HTR-8/SVneo (cell line): ENCODE measurements at regions not wholly inside any gene's neighbourhood (a gene's known extent, or its start where the extent isn't known, plus 50 kb on each side); places are given as distances from the start of the nearest gene placed in this dataset.

Experiments used
- DNase-seq: peaks from one replicate; pipeline ENCODE4 v3.0.0; 2011; ENCODE audit warnings: low spot score, mixed read lengths; ENCODE audit not compliant: insufficient read length
- FAIRE-seq: peaks from 2 replicates; lab custom pipeline; 2011; peaks lifted over from hg19 to GRCh38; lab: Jason Lieb, UNC

- DNase-seq (no peak), FAIRE-seq (no peak)
Observed at GRCh38 chr12:125299840-125300239, 234.6 kb downstream of the AACS start.

- DNase-seq (no peak), FAIRE-seq (no peak)
Observed at GRCh38 chr12:125300249-125300648, 235.0 kb downstream of the AACS start.

- no peak for FAIRE-seq
Observed at GRCh38 chr12:125303337-125303736, 238.1 kb downstream of the AACS start.

GRCh38 chr12:125304029-125304428 is 238.8 kb downstream of the AACS start:
- DNase-seq (no peak), FAIRE-seq (no peak)

More at GRCh38 chr12:125303337-125303736, 238.1 kb downstream of the AACS start:
- DNase-seq = no peak

GRCh38 chr12:125305231-125305630 is 240.0 kb downstream of the AACS start:
- DNase-seq (no peak), FAIRE-seq (no peak)

- DNase-seq = no peak
- no peak for FAIRE-seq
Observed at GRCh38 chr12:125310461-125310860, 245.2 kb downstream of the AACS start.

GRCh38 chr12:125311050-125311449 is 245.8 kb downstream of the AACS start:
- FAIRE-seq (no peak), DNase-seq (no peak)

- FAIRE-seq (no peak), DNase-seq (no peak)
Observed at GRCh38 chr12:125312471-125312870, 247.2 kb downstream of the AACS start.

- no peak for DNase-seq
Observed at GRCh38 chr12:125314051-125314755, 249.0 kb downstream of the AACS start.

GRCh38 chr12:125315771-125316170 is 250.5 kb downstream of the AACS start:
- DNase-seq (no peak), FAIRE-seq (no peak)

More at GRCh38 chr12:125314051-125314755, 249.0 kb downstream of the AACS start:
- no peak for FAIRE-seq

GRCh38 chr12:125320177-125320576 is 254.9 kb downstream of the AACS start:
- FAIRE-seq = no peak
- no peak for DNase-seq

GRCh38 chr12:125324861-125325490 is 259.7 kb downstream of the AACS start:
- DNase-seq = no peak
- FAIRE-seq = no peak

- FAIRE-seq = no peak
Observed at GRCh38 chr12:125329239-125330102, 264.2 kb downstream of the AACS start.

GRCh38 chr12:125330645-125331341 is 265.6 kb downstream of the AACS start:
- DNase-seq = peak; percentile 70
- no peak for FAIRE-seq

More at GRCh38 chr12:125329239-125330102, 264.2 kb downstream of the AACS start:
- DNase-seq = no peak

GRCh38 chr12:125331342-125332052 is 266.3 kb downstream of the AACS start:
- DNase-seq (no peak), FAIRE-seq (no peak)

- no peak for DNase-seq
- no peak for FAIRE-seq
Observed at GRCh38 chr12:125332900-125333299, 267.7 kb downstream of the AACS start.

- no peak for FAIRE-seq
- DNase-seq = no peak
Observed at GRCh38 chr12:125336246-125336645, 271.0 kb downstream of the AACS start.

- FAIRE-seq (no peak), DNase-seq (no peak)
Observed at GRCh38 chr12:125340791-125341190, 275.6 kb downstream of the AACS start.

GRCh38 chr12:125341422-125341821 is 276.2 kb downstream of the AACS start:
- DNase-seq = no peak
- no peak for FAIRE-seq

- FAIRE-seq = no peak
Observed at GRCh38 chr12:125343649-125344048, 278.4 kb downstream of the AACS start.

More at GRCh38 chr12:125343649-125344048, 278.4 kb downstream of the AACS start:
- DNase-seq = no peak
